Dermis blood vessel endothelial cell (primary cell): ENCODE measurements at regions not wholly inside any gene's neighbourhood (a gene's known extent, or its start where the extent isn't known, plus 50 kb on each side); places are given as distances from the start of the nearest gene placed in this dataset.
"Not testable (repeated sequence)": the region's sequence is repeated elsewhere in the genome, so short reads cannot be mapped to it uniquely, and the experiment has no call there.

Experiments
- DNase-seq: peaks from one replicate; pipeline ENCODE4 v3.0.0; 2010

- DNase-seq = no peak
Measured at GRCh38 chrX:39484159-39485068, 613.3 kb downstream of the BCOR start.

- DNase-seq = no peak
Measured at GRCh38 chrX:39487166-39487968, 610.4 kb downstream of the BCOR start.

DNA sequence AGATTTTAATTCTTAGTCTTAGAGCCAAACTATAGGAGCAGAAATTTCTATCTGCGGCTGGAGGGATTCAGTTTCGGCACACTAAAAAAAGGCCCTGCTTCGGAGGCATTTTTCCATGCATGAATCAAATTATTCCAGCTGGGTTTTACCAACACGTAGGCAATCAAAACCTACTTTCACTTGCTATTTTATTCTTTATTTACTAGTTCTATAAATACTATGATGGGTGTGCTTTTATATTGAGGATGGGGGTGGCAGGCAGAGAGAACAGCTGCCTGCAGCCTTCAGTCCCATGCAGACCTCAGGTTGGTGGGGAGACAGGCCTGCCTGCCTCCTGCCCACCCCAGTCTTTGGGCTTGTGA, 609.8 kb downstream of the BCOR start:
- no peak for DNase-seq

DNA sequence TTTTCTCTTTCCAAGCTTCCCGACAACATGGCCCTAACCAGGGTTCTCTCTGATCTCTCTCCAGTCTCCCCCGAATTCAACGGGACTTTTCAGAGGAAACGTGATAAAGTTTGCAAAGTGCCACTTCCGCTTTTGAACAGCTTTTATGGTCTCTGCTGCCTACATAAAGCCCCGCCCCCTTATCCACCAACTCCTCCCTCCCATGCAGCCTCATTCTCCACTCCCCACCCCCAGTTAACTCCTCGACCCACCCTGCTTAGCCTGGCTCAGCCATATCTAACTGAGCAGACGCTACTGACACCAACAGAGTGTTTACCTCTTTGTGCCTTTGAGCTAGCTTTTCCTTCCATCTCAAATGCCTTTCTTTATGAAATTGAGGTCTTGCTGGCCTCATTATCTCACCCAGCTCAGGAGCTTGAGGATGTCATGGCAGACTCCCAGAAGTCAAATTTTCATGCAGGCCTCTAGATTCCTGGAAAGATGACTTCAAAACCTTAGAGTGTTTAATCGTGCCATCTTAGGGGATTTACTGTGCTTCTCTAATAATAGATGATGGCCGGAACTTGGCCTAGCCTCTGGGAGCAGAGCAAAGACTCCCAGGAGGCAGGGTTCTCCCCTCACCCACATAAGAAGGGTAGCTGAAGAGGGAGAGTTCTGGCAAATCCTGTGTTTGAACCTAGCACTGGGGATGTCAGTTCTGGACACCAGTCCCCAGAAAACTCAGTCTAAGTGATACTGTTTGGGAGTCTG, 606.0 kb downstream of the BCOR start:
- no peak for DNase-seq

- DNase-seq = no peak
Measured at GRCh38 chrX:39492497-39493162, 605.1 kb downstream of the BCOR start.

- no peak for DNase-seq
Measured at GRCh38 chrX:39493168-39493567, 604.6 kb downstream of the BCOR start.

GRCh38 chrX:39497117-39497516, 600.6 kb downstream of the BCOR start:
- DNase-seq = not testable (repeated sequence)

DNA sequence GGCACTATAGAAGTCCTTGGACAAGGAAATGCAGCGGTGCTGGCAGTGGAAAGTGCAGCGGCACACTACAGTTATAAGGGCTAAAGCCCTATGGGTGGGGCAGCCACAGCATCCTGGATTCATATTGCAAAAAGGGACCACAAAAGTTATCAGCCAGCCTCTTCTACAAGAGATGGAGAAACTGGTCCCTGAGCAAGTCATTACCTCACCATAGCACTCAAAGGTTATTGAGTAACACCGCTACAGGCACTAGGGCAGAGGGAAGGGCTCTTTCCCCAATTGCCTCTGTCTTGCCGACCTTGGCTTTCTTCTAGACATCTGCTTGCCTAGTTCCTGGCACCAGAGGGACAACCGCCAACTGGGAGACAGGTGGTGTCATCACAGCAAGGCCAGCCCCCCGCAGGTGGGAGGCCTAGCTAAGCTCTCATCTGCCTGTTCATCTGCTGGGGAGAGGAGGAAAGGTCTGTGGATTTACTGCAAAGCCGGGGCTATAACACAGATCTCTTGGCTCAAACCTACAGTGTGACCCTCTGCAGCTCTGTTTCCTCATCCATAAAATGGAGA, 600.0 kb downstream of the BCOR start:
- no peak for DNase-seq

- no peak for DNase-seq
Measured at GRCh38 chrX:39499996-39500395, 597.8 kb downstream of the BCOR start.

DNA sequence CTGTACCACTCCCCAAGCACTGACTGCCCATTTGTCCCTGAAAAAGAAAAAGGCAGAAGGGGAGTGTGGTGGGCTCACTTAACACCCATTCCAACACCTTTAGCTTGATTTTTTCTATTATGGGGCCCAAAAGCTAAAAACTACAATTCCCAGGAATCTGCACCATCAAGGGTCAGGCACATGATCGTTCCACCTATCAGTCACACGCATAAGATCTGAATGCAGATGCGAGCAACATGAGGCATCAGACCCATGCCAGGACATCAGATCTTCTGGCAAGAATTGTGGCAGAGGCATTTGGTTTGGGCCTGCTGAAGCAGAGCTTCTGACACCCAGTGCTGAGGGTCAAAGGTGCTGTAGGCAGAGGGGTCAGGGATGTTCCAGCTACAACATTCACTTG, 595.9 kb downstream of the BCOR start:
- no peak for DNase-seq

- DNase-seq = no peak
Measured at GRCh38 chrX:39502486-39502885, 595.3 kb downstream of the BCOR start.

DNA sequence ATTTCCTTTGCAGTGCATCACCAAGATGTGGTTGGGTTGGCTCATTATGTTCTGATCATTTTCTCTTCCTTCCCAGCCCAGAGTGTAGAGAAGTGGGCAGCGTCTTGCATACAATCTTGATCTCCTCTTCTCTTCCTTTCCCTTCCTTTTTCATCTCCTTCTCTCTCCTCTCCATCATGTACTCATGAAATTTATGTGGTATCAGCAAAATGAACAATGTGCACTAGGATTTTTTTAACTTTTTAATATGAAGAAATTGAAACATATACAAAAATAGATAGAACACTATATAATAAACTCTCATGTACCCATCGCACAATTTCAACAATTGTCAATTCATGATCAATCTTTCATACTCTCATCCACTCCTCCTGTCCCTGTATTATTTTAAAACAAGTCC, 593.5 kb downstream of the BCOR start:
- DNase-seq = no peak

GRCh38 chrX:39504850-39505259, 592.9 kb downstream of the BCOR start:
- no peak for DNase-seq

DNA sequence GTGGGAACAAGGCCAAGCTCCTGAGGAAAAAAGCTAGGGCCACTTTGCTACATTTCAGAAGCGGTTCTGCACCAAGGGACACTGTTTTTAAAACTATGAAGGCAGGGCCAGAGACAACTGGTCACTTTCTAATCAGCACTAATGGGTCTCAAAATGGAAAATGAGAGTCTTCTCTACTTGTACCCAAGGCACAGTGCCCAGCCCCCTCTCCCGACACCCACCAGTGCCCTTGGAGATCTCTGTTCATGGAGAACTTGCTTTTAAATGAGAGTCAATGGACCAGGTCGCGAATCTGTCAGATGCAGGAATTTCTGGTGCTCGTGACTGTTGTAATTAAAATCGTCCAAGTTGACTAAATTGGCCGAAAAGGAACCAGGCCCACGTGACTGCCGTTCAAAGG, 591.6 kb downstream of the BCOR start:
- no peak for DNase-seq

DNA sequence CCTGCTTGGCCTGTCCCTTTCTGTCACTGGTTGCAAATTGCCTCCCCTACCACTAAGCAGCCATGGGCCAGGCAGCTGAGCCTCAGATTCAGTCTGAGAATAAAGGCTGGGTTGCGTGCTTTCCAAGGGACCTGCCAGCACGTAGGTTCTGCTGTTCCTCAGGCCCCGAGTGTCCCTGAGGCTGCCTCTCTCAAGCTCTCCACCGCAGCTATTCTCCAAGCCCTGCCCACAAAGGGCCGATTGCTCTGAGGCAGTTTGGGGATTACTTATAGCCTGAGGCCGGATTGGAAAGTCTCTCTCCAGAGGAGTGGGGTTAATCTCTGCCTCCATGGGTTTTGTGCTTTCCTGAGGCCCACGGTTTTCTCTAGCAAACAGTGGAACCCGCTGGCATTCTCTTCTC, 590.7 kb downstream of the BCOR start:
- DNase-seq = no peak

DNA sequence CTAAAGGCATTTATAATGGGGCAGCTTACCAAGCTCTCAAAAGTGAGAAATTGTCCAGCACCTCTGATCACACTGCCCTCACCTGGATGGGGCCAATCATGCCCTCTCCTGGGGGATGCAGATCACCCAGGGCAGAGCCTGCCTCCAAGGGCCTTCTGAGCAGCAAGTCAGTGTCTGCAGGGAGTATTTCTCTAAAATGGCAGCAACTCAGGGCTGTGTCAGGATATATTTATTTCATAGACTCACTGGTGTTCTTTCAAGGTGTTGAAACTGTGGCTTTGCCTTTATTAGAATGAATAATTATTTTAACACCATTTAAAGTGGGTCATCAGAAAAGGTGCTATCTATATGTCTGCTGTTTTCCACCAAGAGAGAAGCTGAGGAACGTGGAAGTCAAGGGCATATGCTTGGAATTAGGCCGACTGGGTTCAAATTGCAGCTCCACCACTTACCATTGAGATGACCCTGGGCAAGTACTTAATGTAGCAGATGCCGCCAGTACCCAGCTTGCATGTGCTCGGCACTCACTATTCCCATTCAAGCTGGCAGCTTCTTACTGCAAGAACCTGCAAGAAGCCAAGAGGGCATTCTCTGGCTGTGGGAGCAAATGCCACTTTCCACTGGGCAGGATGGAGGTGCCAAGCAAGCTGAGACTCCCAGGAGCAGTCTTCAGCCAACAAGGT, 590.0 kb downstream of the BCOR start:
- DNase-seq = no peak

GRCh38 chrX:39508300-39508692, 589.5 kb downstream of the BCOR start:
- no peak for DNase-seq

DNA sequence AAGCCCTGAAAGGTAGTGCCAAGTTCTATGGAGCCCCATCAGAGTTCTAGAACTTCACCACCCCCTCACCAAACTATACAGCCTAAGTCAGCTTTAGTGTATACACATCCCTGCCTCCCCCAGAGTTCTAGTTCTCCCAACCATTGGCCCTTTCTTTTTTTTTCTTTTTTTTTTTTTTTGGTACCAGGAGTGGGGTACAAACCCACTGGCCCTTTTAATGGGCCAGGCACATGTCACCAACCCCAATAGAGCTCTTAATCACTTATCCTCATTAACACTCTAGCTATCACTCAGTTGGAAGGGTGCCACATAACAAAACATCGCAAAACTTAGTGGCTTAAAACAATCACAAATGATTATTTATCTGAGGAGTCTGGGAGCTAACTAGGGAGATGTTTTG, 588.6 kb downstream of the BCOR start:
- no peak for DNase-seq

GRCh38 chrX:39513836-39514235, 583.9 kb downstream of the BCOR start:
- DNase-seq = no peak

- no peak for DNase-seq
Measured at GRCh38 chrX:39514801-39515200, 583.0 kb downstream of the BCOR start.

- DNase-seq = no peak
Measured at GRCh38 chrX:39516427-39516841, 581.3 kb downstream of the BCOR start.
